Neuronal stem cell (in vitro differentiated cells): ENCODE measurements at regions not wholly inside any gene's neighbourhood (a gene's known extent, or its start where the extent isn't known, plus 50 kb on each side); places are given as distances from the start of the nearest gene placed in this dataset.
A peak's percentile ranks its signal among the peaks of the same experiment; 100 is the strongest.
"Not testable (repeated sequence)": the region's sequence is repeated elsewhere in the genome, so short reads cannot be mapped to it uniquely, and the experiment has no call there.

ENCODE experiments used
- DNase-seq: peaks from one replicate; pipeline ENCODE4 v3.0.0-alpha.2; 2013; ENCODE audit warnings: low spot score
- H2AFZ ChIP-seq: one replicate; pipeline ENCODE4 v1.6.1; 2013; ENCODE audit warnings: mild to moderate bottlenecking, low read length, inconsistent platforms
- H2AK5ac ChIP-seq: 2 replicates; pipeline ENCODE4 v1.6.1; 2013; ENCODE audit warnings: low read depth, mild to moderate bottlenecking, inconsistent platforms, low read length, moderate library complexity, mixed read lengths
- H2BK120ac ChIP-seq: 2 replicates; pipeline ENCODE4 v1.6.1; 2013; ENCODE audit warnings: low read depth, mild to moderate bottlenecking, inconsistent platforms, low read length, moderate library complexity, mixed read lengths
- H2BK12ac ChIP-seq: one replicate; pipeline ENCODE4 v1.6.1; 2013; ENCODE audit warnings: low read length, inconsistent platforms
- H2BK15ac ChIP-seq: 2 replicates; pipeline ENCODE4 v1.6.1; 2013; ENCODE audit warnings: mild to moderate bottlenecking, low read length, inconsistent platforms, mixed read lengths
- H2BK5ac ChIP-seq: one replicate; pipeline ENCODE4 v1.6.1; 2013; ENCODE audit warnings: inconsistent platforms, mild to moderate bottlenecking, low read length, moderate library complexity
- H3K14ac ChIP-seq: one replicate; pipeline ENCODE4 v1.6.1; 2013; ENCODE audit warnings: low read length, inconsistent platforms
- H3K18ac ChIP-seq: 2 replicates; pipeline ENCODE4 v1.6.1; 2013; ENCODE audit warnings: low read length, inconsistent platforms
- H3K23ac ChIP-seq: 2 replicates; pipeline ENCODE4 v1.6.1; 2013; ENCODE audit warnings: low read depth, mild to moderate bottlenecking, mixed read lengths, low read length, inconsistent platforms; ENCODE audit not compliant: poor library complexity
- H3K27ac ChIP-seq: replicated peaks from 3 replicates; pipeline ENCODE4 v1.5.1; 2013; ENCODE audit warnings: low read length, inconsistent platforms
- H3K27me3 ChIP-seq, 3 experiments: 2 replicates each; pipeline ENCODE4 v1.6.1; 2013; ENCODE audit warnings: low read length in 3 of 3, mild to moderate bottlenecking in 2 of 3, inconsistent platforms in 1 of 3, low read depth in 1 of 3, mixed read lengths in 1 of 3, moderate library complexity in 1 of 3; ENCODE audit not compliant: control insufficient read depth in 3 of 3, insufficient read depth in 3 of 3
- H3K36me3 ChIP-seq, 2 donors: replicated peaks in 1 of 2; 2 replicates each; pipeline ENCODE4 v1.6.1; 2013; ENCODE audit warnings: low read length in 2 of 2; ENCODE audit not compliant: control insufficient read depth in 2 of 2, insufficient read depth in 2 of 2
- H3K4ac ChIP-seq: 2 replicates; pipeline ENCODE4 v1.6.1; 2013; ENCODE audit warnings: inconsistent platforms, mild to moderate bottlenecking, low read length, moderate library complexity
- H3K4me1 ChIP-seq, 2 donors: 1 replicate in 1 of 2; 2 replicates in 1 of 2; pipeline ENCODE4 v1.6.1; 2013; ENCODE audit warnings: low read length in 2 of 2, low read depth in 1 of 2; ENCODE audit not compliant: control insufficient read depth in 2 of 2, insufficient read depth in 1 of 2
- H3K4me2 ChIP-seq: one replicate; pipeline ENCODE4 v1.6.1; 2013; ENCODE audit warnings: mild to moderate bottlenecking, low read length, inconsistent platforms; ENCODE audit not compliant: insufficient read depth, poor library complexity, severe bottlenecking
- H3K4me3 ChIP-seq, 2 donors: 2 replicates each; pipeline ENCODE4 v1.5.1; 2013; ENCODE audit warnings: low read length in 2 of 2, mild to moderate bottlenecking in 2 of 2, inconsistent platforms in 1 of 2, moderate library complexity in 1 of 2
- H3K79me1 ChIP-seq: one replicate; pipeline ENCODE4 v1.6.1; 2013; ENCODE audit warnings: low read depth, mild to moderate bottlenecking, inconsistent platforms, low read length, moderate library complexity
- H3K9ac ChIP-seq: one replicate; pipeline ENCODE4 v1.6.1; 2013; ENCODE audit warnings: mild to moderate bottlenecking, low read depth, low read length, inconsistent platforms; ENCODE audit not compliant: poor library complexity
- H3K9me3 ChIP-seq, 2 donors: replicated peaks in 1 of 2; 2 replicates each; pipeline versions ENCODE3 to v1.6.1; 2013; ENCODE audit warnings: low read length in 2 of 2, mild to moderate bottlenecking in 2 of 2, inconsistent platforms in 1 of 2, low read depth in 1 of 2, mixed read lengths in 1 of 2, moderate library complexity in 1 of 2; ENCODE audit not compliant: control insufficient read depth in 2 of 2, insufficient read depth in 1 of 2
- H4K8ac ChIP-seq: one replicate; pipeline ENCODE4 v1.6.1; 2013; ENCODE audit warnings: low read depth, mild to moderate bottlenecking, inconsistent platforms, low read length, moderate library complexity
- H4K91ac ChIP-seq: one replicate; pipeline ENCODE4 v1.6.1; 2013; ENCODE audit warnings: low read length, low read depth, mild to moderate bottlenecking, inconsistent platforms; ENCODE audit not compliant: poor library complexity
- WGBS, 2 donors: extraction: QIAGEN DNeasy Blood & Tissue Kit; methylation state at CpG; one replicate each; pipeline ENCODE4 v1.1.7; 2013; ENCODE audit warnings: missing lambda C conversion rate in 2 of 2, mixed read lengths in 1 of 2; ENCODE audit not compliant: insufficient read length in 2 of 2, insufficient replicate concordance in 1 of 2; ENCODE audit errors: extremely low coverage in 2 of 2; 5-methylcytosine and 5-hydroxymethylcytosine counted together

DNA sequence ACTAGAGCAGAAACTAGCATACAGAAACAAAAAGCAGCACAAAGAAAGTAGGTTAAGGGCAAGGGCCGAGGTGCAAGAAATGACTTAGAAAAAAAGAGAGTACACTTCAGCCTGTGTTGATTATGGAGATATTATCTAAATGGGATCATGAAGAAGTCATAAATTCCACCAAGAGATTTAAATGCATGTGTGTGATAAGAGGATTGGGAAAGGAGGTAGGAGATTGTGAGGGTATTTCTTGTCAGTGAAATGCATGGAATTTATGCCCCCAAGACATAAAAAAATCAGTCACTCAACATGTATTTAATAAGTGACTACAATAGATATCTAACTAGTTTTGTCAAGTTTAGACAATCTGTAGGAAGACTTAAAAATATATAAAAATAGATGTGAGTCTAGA is 976.2 kb upstream of the LRFN5 start:
- Histone ChIP-seq H2AFZ (peak overlapping the region; percentile 87), H2BK5ac (no peak overlapping the region), H3K27ac (no peak overlapping the region), H3K27me3 (no peaks in the 10 kb centered on the region), H3K9me3 (no peaks in the 10 kb centered on the region), H3K4me3 (peak overlapping the region in 1 of 2 donors; percentile 47), H3K79me1 (no peaks in the 10 kb centered on the region), H3K9ac (no peak overlapping the region), H4K8ac (no peak overlapping the region), H2BK12ac (no peak overlapping the region), H2BK120ac (no peak overlapping the region), H3K4ac (no peak overlapping the region), H2BK15ac (no peak overlapping the region), H3K4me2 (no peak overlapping the region), H3K18ac (no peak overlapping the region), H3K14ac (no peak overlapping the region), H3K4me1 (no peaks in the 10 kb centered on the region), H2AK5ac (no peak overlapping the region), H3K36me3 (no peaks in the 10 kb centered on the region), H3K23ac (no peak overlapping the region), H4K91ac (no peak overlapping the region)
- WGBS, 2 donors = no CpG with 5 or more reads among the region's 1 CpG
- DNase-seq = no peak

DNA sequence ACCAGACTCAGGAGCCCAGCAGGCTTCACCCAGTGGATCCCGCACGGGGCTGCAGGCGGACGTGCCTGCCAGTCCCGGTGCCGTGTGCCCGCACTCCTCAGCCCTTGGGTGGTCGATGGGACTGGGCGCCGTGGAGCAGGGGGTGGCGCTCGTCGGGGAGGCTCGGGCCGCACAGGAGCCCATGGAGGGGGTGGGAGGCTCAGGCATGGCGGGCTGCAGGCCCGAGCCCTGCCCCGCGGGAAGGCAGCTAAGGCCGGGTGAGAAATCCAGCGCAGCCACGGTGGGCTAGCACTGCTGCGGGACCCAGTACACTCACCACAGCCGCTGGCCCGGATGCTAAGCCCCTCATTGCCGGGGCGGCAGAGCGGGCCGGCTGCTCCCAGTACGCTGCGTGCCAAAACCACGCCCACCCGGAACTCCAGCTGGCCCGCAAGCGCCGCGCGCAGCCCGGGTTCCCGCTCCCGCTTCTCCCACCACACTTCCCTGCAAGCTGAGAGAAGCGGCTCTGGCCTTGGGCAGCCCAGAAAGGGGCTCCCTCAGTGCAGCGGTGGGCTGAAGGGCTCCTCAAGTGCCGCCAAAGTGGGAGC is 977.0 kb upstream of the LRFN5 start:
- not testable (repeated sequence) for H3K9ac ChIP-seq, H3K79me1 ChIP-seq, H2AK5ac ChIP-seq, H4K8ac ChIP-seq, H2BK12ac ChIP-seq, H3K18ac ChIP-seq, H3K9me3 ChIP-seq, H3K27me3 ChIP-seq, H3K23ac ChIP-seq, H2BK5ac ChIP-seq, H2BK120ac ChIP-seq, DNase-seq, H3K27ac ChIP-seq, H3K4me1 ChIP-seq, H3K14ac ChIP-seq, H4K91ac ChIP-seq, H2BK15ac ChIP-seq, H3K36me3 ChIP-seq, H3K4ac ChIP-seq
- no CpG with 5 or more reads among the region's 44 CpGs for WGBS, 2 donors
- Histone ChIP-seq H3K4me2 (peak overlapping the region; percentile 11), H3K4me3 (peak overlapping the region in 1 of 2 donors; percentile 47), H2AFZ (peak overlapping the region; percentile 87)

DNA sequence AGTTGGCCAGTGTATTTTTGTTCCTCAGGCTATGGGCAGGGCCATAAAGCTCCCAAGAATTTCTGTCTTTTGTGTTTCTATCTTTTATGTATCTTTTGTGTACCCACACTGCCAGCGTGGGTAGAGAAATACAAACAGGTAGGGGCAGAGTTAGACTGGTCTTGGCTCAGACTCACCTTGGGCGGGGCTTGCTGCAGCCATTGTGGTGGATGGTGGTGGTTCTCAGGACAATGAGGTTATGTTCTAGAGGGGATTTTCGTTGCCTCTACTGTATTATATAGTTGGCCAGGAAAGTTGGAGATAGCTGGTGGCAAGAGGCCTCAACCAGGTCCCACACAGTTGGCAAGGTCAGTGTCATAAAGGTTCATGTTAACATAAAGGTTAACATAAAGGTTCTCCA is 977.5 kb upstream of the LRFN5 start:
- Histone ChIP-seq H3K4me2 (no peak overlapping the region), H3K4me1 (no peaks in the 10 kb centered on the region), H2BK12ac (no peak overlapping the region), H3K23ac (no peak overlapping the region), H3K9ac (no peak overlapping the region), H2BK120ac (no peak overlapping the region), H3K27me3 (no peaks in the 10 kb centered on the region), H2BK15ac (no peak overlapping the region), H3K14ac (no peak overlapping the region), H3K4ac (no peak overlapping the region), H3K79me1 (no peaks in the 10 kb centered on the region), H4K8ac (no peak overlapping the region), H3K27ac (no peak overlapping the region), H2AK5ac (no peak overlapping the region), H2AFZ (peak overlapping the region; percentile 87), H3K18ac (no peak overlapping the region), H2BK5ac (no peak overlapping the region), H3K4me3 (peak overlapping the region in 1 of 2 donors; percentile 47), H3K9me3 (no peaks in the 10 kb centered on the region), H4K91ac (no peak overlapping the region), H3K36me3 (no peaks in the 10 kb centered on the region)
- WGBS, 2 donors = no CpG with 5 or more reads among the region's 3 CpGs
- no peak for DNase-seq

DNA sequence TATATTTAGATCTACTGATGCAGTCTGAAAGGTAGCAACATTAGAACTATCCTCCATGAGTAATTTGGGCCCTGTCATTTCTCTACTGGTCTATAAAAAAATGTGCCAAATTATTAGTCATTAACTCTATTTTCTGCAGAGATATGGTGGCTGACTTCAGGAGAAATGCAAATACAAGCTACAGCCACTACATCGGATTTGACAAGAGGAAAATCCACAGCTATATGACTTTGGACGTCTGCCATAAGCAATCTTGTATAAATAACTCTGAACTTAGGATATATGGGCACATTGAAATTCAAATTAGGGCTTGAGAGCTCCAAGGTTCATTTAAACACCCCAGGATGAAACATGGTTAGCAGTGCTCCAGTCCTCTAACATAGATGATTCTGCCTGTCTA is 983.0 kb upstream of the LRFN5 start:
- Histone ChIP-seq H3K4me3 (no peak overlapping the region), H3K79me1 (no peaks in the 10 kb centered on the region), H2BK12ac (no peak overlapping the region), H3K4ac (no peak overlapping the region), H3K18ac (no peak overlapping the region), H2BK5ac (no peak overlapping the region), H3K36me3 (no peaks in the 10 kb centered on the region), H2BK120ac (no peak overlapping the region), H3K9ac (no peak overlapping the region), H3K27me3 (no peaks in the 10 kb centered on the region), H3K27ac (no peak overlapping the region), H3K23ac (no peak overlapping the region), H3K9me3 (no peaks in the 10 kb centered on the region), H2BK15ac (no peak overlapping the region), H2AFZ (no peak overlapping the region), H3K4me1 (no peaks in the 10 kb centered on the region), H3K4me2 (no peak overlapping the region), H4K91ac (no peak overlapping the region), H3K14ac (no peak overlapping the region), H4K8ac (no peak overlapping the region), H2AK5ac (no peak overlapping the region)
- no CpG with 5 or more reads among the region's 2 CpGs for WGBS, 2 donors
- DNase-seq = no peak
